NCI-H748 (cell line): ENCODE measurements at regions not wholly inside any gene's neighbourhood (a gene's known extent, or its start where the extent isn't known, plus 50 kb on each side); places are given as distances from the start of the nearest gene placed in this dataset.
A peak's percentile ranks its signal among the peaks of the same experiment; 100 is the strongest.
"Not testable (repeated sequence)": the region's sequence is repeated elsewhere in the genome, so short reads cannot be mapped to it uniquely, and the experiment has no call there.

Experiments
- DNase-seq: peaks from one replicate; lab custom pipeline; 2025; ENCODE audit not compliant: unreplicated experiment; lab: John Stamatoyannopoulos, UW

DNA sequence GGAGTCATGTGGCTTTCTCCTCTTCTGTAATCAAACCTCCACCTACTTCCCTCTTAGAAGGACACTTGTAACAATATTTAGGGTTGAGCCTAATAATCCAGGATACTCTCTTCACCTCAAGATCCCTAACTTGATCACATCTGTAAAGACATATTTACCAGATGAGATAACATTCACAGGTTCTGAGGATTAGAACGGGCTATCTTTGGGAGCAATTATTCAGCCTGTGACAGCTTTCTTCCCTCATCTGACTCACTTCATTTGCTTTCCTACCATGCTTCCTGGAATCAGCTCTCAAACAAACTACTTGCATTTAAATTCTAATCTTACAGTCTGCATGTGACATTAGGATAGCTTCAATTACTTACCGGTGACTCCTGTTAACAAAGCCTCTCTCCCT lies 133.5 kb upstream of the NDST3 start:
- no peak for DNase-seq

DNA sequence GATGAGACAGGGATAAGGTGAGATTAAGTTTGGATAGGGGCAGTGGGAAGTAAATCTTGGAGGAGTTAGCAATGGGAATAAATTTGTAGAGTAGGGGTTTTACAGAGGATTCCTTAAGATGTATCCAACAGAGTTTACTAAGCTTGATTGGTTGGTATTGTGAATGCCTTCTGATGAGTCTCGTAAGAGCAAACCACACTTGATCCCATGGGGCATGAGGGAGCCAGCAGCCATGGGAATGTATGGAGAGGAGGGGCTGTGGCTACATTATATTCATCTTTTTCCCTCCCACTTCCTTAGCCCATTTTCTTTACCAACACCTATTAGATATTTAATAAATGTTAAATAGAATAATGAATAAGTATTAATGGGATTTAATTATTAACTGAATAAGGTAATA lies 126.6 kb upstream of the NDST3 start:
- no peak for DNase-seq

DNA sequence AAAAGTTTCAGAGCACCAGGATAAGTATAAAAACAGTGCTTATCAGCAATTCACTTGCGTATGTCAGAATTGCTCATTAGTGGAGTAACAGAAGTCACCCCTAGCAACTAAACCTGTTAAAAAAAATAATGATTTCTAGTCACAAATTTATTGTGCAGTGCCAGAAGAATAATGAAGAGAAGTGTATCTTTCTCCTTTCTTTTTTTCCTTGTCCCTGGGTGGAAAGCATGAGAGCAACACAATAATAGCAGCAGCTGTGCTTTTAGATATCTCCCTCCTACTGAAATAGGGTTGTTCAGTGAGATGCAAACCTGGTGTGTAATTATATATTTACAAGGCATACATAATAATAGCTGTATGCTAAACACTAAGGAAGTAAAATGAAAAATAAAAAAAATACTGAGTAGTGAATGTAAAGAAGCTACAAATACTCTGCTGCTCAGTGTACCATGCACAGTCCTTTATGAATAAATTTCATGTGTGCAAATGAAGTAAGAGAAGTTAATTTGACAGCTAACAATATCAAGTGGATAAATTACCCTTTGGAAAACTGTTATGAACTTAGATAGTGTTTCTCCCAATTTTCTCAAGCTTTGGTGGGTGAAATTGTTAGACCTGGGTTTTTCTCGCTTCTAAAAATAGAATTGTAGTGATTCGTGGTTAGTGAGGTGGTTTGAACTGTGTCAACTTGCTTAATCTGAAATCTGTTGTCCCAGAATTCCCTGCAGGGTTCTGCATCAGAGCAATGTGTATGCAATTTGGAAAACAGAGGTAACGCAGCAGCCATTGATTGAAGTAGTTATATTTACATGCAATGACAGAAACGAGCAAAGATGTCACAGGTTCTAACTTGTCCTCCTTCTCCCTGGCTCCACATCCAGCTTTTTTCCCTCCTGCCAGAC lies 125.7 kb upstream of the NDST3 start:
- peak; percentile 1 for DNase-seq

DNA sequence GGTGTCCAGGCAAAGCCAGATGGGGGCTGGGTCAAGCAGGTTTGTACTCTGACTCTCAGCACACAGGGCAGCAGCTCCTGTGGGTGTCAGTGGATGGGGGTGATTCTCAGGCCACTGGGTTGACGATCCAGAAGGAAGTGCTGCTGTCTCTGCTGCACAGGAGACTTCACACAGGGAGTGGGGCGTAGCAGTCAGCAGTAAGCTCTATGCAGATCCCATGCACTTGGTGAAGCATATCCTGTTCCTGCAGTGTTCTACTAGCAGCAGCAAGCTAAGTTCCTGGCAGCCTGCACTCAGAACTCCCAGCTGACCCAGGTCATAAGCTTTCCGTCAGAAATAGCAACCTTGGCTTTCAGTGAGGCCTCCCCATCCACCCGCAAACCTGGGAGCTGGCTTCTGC lies 117.6 kb upstream of the NDST3 start:
- DNase-seq: no peak

DNA sequence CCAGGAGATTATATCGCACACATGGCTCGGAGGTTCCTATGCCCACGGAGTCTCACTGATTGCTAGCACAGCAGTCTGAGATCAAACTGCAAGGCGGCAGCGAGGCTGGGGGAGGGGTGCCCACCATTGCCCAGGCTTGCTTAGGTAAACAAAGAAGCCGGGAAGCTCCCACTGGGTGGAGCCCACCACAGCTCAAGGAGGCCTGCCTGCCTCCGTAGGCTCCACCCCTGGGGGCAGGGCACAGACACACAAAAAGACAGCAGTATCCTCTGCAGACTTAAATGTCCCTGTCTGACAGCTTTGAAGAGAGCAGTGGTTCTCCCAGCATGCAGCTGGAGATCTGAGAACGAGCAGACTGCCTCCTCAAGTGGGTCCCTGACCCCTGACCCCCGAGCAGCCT lies 112.0 kb upstream of the NDST3 start:
- peak; percentile 70 for DNase-seq

DNA sequence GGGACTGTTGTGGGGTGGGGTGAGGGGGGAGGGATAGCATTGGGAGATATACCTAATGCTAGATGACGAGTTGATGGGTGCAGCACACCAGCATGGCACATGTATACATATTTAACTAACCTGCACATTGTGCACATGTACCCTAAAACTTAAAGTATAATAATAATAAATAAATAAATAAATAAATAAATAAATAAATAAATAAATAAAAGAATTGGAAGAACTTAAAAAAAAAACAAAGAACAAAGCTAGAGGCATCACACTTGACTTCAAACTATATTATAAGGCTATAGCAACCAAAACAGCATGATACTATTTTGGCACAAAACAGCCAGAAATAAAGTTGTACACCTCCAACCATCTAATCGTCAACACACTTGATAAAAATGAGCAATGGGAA lies 106.5 kb upstream of the NDST3 start:
- DNase-seq: not testable (repeated sequence)

DNA sequence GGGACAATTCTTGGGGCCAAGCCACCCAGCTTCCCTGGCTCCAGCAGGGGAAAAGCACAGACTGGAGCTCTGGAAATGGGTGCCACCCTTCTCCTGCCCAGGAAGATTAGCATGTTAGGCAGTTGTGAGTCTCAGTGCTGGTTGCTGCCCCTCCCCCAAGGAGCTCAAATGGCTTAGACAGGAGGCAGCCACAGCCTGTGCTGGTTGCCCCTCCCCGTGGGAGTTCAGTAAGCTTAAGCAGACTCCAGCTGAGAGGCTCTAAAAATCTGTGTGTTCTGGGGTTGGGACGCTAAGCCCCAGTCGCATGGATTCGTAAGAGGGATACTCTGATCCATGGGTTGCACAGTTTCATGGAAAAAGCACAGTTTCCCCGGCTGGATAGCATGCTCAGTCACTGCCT lies 92.7 kb upstream of the NDST3 start:
- DNase-seq: no peak

DNA sequence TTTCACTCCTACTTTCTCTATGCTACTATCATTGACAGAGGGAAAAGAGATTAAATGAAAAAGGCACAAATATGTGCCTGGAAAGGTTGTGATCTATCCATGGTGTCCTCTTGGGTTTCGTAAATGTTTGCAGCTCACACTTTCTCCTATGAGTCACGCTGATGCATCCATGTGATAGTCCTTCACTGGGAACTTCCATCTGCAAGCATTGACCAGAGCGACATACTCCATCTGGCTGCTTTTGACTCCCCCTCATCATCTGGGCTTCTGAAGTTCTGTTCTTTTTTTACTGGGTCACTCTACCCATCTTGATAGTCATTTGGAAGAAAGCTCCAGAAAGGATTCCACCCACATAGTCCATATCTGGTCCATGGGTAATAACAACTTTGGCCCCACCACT lies 84.7 kb upstream of the NDST3 start:
- no peak for DNase-seq

DNA sequence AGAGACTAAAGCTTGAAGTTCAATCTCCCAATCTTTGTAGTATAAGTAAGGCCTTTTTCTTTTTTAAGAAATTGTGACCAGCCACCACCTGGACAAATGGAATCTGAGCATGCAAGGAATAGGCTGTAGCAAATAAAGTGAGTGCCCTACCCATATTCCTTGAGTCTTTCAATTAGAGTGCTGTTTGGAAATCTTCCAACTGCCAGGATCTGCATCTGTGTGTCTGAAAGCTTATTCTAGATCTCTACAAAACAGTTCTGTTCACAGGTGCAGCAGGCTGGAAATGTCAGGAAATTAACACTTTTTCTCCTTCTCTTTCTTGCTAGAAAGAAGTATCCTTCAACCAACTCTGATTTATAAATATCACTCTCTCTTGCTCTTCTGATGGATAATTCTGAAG lies 76.7 kb upstream of the NDST3 start:
- no peak for DNase-seq

DNA sequence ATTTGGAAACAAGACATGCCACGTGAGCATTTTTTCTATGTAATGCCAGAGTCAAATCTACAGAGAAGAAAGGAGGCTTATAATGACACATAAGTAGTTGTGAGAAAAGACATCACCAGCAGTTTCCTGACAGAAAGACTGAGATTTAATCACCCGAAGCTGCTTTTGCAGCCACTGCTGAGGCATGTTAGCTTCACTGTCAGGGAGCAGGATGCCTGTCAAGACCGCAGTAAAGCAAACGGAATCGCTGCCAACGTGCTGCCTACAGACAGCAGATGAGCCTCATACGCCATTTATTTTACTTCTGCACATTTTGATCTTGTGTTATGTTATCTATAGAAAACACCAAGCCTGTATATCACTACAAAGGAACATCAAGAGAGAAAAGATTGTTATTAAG lies 68.7 kb upstream of the NDST3 start:
- no peak for DNase-seq

DNA sequence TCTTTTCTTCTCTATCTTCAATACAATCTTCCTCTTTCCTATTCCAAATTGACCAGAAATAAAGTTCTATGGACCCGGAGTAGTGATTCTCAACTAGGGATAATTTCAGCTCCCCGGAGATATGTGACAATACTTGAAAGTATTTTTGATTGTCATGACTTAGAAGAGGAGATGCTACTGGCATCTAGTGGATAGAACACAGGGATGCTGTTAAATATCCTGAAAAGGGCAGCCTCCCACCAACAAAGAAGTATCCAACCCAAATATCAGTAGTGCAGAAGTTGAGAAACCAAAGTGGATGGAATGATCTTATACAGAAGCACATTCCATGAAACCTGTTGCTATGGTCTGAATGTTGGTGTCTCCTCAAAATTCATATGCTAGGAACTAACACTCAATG lies 65.7 kb upstream of the NDST3 start:
- DNase-seq: no peak

DNA sequence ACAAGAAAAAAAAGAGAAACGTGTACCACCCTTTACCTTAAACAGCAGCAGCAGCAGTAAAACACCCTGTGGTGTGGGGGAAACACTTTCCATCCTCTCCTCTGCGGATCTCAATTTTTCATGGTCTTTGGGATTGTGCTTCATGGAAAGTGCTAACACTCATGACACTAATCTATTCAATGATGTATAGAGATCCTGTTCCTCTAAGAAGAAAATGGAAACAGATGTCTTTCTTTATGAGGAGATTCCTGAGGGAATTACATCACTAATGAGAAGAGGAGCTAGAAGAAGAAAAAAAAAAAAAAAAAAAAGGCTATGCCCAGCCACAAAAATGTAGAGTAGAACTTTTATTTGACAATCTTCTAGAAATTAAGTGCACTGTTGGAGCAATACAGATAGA lies 62.9 kb upstream of the NDST3 start:
- no peak for DNase-seq

DNA sequence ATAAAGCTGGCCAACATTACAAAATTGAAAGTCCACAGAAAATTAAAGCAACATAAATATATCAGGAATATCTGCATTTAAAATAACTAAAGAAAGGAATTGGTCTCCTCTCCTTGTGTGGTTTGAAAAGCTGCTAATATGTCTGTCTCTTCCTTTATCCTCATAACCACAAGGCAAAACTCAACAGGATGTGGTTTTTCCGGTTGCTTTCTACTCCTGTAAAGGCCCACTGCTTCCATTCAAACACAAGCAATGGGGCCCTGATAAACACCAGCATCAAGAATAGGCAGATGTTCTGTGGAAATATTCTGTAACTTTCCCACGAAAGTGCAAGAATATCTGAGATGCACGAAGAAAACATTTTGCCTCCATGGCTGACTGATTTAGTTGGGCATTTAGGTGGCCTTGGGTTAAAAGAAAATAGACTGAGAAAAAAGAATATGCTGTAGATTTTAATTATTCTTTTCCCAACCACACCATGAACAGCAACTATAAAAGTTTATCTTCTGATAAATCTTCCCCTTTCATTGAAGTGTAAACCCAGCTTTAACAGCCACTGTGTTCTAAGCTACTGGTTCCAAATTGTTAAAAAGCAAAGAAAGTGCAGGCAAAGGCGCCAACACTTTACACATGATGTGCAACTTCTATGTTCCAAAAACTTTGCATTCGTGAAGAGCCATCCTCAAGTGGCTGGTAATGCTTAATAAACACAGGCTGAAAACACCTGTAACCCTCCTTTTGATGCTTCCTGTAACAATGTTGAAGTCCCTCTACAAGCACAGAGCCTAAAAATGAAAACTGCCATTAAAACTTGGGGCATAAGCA lies 50.5 kb upstream of the NDST3 start:
- no peak for DNase-seq

DNA sequence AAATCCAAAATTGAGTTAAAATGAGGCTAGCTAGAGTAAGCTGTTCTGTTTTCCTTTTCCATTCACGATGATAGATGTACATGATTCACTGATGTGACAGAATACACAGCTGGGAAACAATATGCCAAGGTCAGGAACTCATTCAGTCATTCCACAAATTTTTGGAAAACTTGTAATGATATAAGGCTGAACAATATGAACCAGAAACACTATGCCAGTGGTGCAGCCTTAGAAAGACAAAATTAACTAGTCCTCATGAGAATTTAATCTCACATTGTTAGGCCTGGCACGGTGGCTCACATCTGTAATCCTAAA lies 50.0 kb upstream of the NDST3 start:
- no peak for DNase-seq
